COLO668 (cell line): ENCODE measurements at regions not wholly inside any gene's neighbourhood (a gene's known extent, or its start where the extent isn't known, plus 50 kb on each side); places are given as distances from the start of the nearest gene placed in this dataset.
A peak's percentile ranks its signal among the peaks of the same experiment; 100 is the strongest.
"Not testable (repeated sequence)": the region's sequence is repeated elsewhere in the genome, so short reads cannot be mapped to it uniquely, and the experiment has no call there.

ENCODE experiments used
- DNase-seq: peaks from one replicate; lab custom pipeline; 2025; ENCODE audit not compliant: unreplicated experiment; lab: John Stamatoyannopoulos, UW

DNA sequence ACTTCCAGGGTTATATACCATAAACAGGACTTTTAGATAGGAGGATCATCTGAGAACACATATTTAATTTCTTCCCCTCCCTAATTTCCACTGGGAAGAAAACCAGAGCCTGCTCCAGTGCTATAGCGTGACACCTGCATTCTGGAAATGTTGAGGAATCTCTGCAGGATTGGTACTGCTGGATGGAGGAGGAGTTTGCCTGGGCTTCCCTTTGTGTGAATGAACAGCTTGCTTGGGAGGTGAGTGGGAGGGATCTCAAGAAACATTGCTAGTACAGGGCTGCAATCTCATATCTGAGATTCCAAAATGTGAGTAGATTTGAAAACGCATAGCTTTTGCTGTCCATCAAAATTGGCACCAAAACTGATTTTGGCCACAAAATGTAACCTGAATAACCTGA, 295.9 kb upstream of the RGMA start:
- DNase-seq: no peak

DNA sequence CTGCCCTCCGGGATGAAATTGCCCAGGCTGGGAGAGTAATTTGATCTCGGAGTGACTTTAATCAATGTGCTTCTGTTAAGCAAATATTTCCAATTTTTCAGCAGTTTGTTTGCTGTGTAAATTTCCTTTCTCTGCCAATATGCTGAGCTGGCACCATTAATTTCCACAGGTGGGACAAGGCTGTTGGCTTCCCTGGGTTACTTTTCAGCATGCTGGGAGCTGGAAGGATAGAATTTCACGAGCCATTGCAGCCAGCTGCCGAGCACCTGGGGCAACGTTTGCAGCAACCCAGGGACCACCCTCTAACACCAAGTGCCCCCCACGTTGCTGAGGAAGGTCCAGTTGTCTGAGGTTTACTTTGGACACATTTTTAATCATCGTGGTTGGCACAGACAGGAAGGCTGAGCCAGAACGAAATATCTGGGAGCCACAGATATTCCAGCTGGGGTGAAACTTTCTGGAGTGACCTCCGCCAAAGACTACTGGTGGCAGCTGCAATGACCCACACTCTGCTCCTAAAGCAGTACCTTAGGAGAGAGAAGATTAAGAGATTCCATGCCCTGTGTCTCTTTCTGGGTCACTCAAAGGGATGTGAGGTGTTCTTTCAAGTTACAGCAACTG, 293.3 kb upstream of the RGMA start:
- peak; percentile 66 for DNase-seq

- peak; percentile 37 for DNase-seq
Measured at GRCh38 chr15:93378558-93378957, 289.5 kb upstream of the RGMA start.

DNA sequence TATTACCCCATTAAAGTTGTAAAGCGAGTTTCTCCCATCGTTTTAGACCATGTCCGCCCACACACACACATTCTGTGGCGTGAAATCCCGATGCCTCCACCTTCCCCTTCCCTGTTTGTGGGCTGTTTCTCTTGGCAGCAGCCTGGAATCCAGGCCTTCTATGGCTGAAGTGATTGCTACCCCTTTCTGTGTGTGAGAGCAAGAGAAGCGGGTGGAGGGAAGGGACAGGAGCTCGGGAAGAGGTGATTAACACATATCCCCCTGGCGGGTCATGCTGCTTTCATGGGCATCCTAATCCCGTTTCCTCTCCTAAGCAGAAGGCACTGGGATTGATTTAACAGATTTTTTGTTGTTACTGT, 283.8 kb upstream of the RGMA start:
- DNase-seq: no peak

DNA sequence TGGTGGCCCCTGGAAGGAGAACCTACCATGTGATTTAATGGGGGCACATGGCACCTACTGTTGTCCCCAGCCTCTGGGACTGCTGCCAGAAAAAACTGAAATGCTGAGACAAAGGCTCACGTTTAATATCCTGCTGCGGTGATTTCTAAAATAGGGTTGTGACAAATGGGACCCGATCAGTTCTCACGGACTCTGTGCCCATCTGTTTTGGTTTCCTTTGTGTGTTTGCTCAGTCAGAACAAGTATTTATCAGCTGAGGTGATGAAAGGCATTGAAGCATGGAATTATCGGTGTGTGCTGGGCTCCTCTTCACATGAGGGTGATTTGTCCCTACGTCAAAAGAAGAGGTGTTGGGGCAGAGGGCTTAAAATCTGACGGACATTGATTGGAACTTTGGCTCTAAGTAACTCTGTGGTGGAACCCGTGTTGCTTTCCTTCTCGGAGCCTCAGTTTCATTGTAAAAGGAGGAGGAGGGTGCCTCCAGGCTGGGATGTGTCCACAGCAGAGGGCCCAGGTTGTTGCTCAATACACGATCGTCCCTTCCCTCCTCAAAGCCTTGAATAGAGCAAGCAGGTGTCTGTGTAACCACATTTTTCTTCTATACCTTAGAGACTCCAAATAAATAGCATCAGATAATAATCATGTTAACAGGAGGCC, 283.3 kb upstream of the RGMA start:
- peak; percentile 63 for DNase-seq

GRCh38 chr15:93366387-93367100, 277.5 kb upstream of the RGMA start:
- no peak for DNase-seq

GRCh38 chr15:93362821-93363220, 273.8 kb upstream of the RGMA start:
- no peak for DNase-seq

- no peak for DNase-seq
Measured at GRCh38 chr15:93362203-93362602, 273.2 kb upstream of the RGMA start.

DNA sequence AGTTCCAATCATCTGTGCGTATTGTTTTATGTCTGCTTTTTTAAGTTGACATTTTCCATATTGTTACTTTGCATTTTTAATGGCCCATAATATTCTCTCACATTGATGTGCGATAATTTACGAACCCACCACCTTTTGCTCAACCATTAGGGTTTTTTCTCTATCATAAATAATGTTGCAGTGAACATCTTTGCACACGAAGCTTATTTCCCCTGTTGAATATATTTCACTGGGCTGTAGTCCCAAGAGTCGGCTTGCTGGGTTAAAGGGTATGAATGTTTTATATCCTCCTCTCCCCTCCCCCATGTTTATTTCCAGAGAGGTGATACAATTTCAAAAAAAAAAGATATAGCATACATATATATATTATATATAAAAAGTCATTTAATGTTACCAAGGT, 272.7 kb upstream of the RGMA start:
- DNase-seq: no peak

DNA sequence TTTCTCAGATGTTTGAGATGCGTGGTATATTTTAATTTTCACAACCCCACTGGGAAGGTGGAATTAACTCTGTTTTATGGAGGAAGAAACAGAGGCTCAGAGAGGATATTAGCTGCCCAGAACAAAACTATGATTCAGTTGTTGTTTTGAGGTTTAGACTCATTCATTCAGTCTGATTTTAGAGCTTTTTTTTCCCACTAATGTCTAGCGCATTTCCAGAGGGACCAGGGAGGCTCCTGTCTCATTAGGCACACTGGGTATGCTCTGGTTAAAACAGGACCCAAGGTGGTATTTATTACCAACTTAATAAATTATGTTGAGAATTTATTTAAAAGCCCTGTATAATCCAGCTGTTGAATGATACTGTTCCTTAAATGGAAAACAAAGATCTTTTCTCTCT, 272.0 kb upstream of the RGMA start:
- no peak for DNase-seq

GRCh38 chr15:93360318-93360717, 271.3 kb upstream of the RGMA start:
- DNase-seq: no peak

DNA sequence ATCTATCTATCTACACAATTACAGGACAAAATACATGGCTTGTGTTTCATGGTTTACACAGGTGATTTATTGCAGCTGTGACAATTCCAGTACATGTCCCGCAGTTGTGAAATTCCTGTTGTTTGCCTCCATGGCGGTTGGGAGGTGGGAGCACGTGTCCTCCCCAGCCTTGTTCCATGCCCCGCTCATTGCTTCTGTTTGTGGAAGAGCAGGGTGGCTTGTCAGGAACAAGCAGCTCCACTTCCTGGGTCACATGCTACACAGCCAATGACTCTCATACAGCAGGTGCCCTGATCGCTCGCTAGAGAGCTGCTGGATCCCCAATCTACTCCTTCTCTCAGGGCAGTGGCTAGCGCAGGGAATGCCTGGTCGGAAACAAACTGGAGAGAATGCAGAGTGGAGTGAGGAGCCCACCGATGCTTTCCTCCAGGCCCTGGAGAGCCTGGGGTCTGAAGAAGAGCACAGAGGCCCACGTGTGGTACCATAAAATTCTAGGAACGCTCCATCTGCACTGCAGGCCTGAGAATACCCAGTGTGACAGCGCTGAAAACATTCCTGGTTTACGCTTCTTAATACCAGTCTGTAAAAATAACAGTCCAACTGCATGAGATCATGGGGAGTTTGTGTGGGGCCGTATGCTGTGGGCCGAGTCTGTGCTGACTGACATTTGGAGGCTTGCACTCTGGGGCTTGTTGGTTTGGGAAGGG, 270.6 kb upstream of the RGMA start:
- peak; percentile 37 for DNase-seq

DNA sequence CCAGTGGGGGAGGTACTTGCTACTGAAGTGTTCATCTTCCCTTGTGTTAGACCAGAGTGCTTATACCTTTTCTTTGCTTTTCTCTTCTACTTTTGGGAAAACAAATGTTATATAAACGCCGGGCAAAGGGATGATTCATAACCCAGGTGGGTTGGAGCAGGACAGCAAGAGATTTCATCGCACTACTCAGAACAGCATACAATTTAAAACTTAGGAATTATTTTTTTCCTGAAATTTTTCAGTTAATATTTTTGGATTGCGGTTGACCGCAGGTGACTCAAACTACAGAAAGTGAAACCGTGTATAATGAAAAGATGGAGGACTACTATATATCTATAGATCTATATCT, 270.0 kb upstream of the RGMA start:
- no peak for DNase-seq

- DNase-seq: no peak
Measured at GRCh38 chr15:93358166-93359059, 269.4 kb upstream of the RGMA start.

DNA sequence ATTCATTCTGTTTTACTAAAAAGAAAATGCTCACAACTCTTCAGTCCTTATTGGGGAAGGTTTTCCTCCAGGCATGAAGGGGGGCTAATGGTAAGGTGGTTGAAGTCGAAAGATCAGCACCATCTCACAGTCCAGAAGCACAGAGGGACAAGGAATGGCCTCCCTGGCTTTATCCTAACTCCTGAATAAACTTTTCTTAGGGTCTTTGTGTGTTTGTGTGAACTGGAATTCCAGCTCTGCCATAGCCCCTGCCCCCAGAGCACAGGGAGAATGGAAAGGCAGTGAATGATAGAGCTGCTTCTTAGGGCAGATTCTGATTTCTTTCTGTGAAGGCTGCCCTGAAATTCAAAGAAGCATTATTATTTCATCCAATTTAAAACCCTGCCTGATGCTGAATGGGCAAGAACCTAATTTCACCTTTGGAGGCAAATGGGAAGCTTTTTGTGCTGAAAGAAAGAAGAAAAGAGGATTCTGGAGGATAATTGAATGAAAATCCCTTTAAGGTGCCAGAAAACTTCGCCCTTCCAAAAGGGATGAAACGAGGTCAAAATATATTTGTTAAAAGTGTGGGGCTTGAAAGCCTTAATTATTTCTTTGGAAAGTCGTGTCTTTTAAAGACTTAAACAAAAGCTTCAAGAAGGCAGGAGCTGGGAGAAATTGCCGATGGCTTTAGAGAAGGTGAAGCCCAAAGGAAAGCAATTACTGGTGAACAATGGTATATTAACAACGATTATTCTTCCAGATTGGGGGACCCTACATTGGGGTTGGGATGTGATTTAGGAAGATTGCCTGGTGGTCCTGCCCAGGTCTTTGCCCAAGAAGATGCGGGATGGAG, 259.9 kb upstream of the RGMA start:
- DNase-seq: no peak

DNA sequence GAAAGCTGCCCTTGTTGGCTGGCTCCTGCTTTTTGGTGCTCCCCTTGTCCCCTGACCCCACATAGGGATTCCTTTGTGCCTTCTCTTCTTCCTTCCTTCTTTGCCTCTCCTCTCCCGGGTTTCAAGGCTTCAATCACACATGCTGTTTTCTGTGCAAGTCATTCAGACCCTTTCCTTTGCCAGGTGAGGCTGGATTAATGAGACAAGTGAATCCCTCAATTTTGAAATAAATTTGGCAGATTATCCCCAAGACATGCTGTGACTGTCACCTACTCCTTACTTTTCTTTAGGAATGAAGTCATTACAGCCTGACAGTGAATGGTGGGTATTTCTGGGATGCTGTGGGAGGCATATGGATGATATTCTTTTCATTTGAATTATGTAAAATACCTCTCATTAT, 259.0 kb upstream of the RGMA start:
- DNase-seq: no peak

- no peak for DNase-seq
Measured at GRCh38 chr15:93345981-93346380, 257.0 kb upstream of the RGMA start.

DNA sequence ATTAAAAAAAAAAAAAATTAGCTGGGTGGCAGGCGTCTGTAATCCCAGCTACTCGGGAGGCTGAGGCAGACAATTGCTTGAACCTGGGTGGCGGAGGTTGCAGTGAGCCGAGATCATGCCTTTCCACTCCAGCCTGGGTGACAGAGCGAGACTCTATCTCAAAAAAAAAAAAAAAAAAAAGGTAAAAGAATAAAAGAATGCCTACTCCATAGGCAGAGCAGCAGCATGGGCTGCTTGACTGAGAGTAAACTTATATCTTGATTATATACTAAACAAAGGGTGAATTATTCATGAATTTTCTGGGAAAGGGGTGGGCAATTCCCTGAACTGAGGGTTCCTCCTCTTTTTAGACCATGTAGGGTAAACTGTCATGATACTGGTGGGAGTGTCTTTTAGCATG, 254.4 kb upstream of the RGMA start:
- not testable (repeated sequence) for DNase-seq

- DNase-seq: no peak
Measured at GRCh38 chr15:93341164-93341563, 252.2 kb upstream of the RGMA start.

- DNase-seq: no peak
Measured at GRCh38 chr15:93340406-93340805, 251.4 kb upstream of the RGMA start.
